Glutamatergic neuron (in vitro differentiated cells): ENCODE measurements at regions not wholly inside any gene's neighbourhood (a gene's known extent, or its start where the extent isn't known, plus 50 kb on each side); places are given as distances from the start of the nearest gene placed in this dataset.
"Not testable (repeated sequence)": the region's sequence is repeated elsewhere in the genome, so short reads cannot be mapped to it uniquely, and the experiment has no call there.

Experiments
- DNase-seq: peaks from one replicate; pipeline ENCODE4 v3.0.0; 2022
- H3K27ac Mint-ChIP-seq: one replicate; pipeline ENCODE4 v1.8.0; 2020; ENCODE audit warnings: mild to moderate bottlenecking, mixed read lengths, inconsistent platforms; ENCODE audit not compliant: unreplicated experiment
- H3K27me3 Mint-ChIP-seq: one replicate; pipeline ENCODE4 v1.8.0; 2020; ENCODE audit warnings: mild to moderate bottlenecking, moderate library complexity, mixed read lengths, inconsistent platforms; ENCODE audit not compliant: unreplicated experiment
- H3K36me3 Mint-ChIP-seq: one replicate; pipeline ENCODE4 v1.8.0; 2020; ENCODE audit warnings: mild to moderate bottlenecking, mixed read lengths, inconsistent platforms; ENCODE audit not compliant: unreplicated experiment
- H3K4me1 Mint-ChIP-seq: one replicate; pipeline ENCODE4 v1.8.0; 2020; ENCODE audit warnings: mild to moderate bottlenecking, low read depth, mixed read lengths, inconsistent platforms; ENCODE audit not compliant: unreplicated experiment
- H3K4me3 Mint-ChIP-seq: one replicate; pipeline ENCODE4 v1.8.0; 2020; ENCODE audit warnings: mild to moderate bottlenecking, mixed read lengths, inconsistent platforms; ENCODE audit not compliant: unreplicated experiment
- H3K9me3 Mint-ChIP-seq: one replicate; pipeline ENCODE4 v1.8.0; 2020; ENCODE audit warnings: mild to moderate bottlenecking, moderate library complexity, mixed read lengths, inconsistent platforms; ENCODE audit not compliant: unreplicated experiment
- CTCF ChIP-seq: fragments of 200-600 bp; sonication (generic); IDR thresholded peaks from one replicate; pipeline ENCODE4 v1.5.0; 2021; ENCODE audit not compliant: partially characterized antibody, unreplicated experiment

GRCh38 chr3:34508732-34509131 is 710.3 kb downstream of the PDCD6IP start:
- Mint-ChIP-seq H3K4me3 (no peak overlapping the region), H3K36me3 (no peaks in the 10 kb centered on the region), H3K9me3 (no peaks in the 10 kb centered on the region), H3K4me1 (no peaks in the 10 kb centered on the region), H3K27ac (no peak overlapping the region), H3K27me3 (no peaks in the 10 kb centered on the region)
- no peak for TF ChIP-seq CTCF
- no peak for DNase-seq

- no peak for TF ChIP-seq CTCF
- Mint-ChIP-seq H3K27ac (no peak overlapping the region), H3K4me3 (no peak overlapping the region), H3K9me3 (no peaks in the 10 kb centered on the region), H3K36me3 (no peaks in the 10 kb centered on the region), H3K4me1 (no peaks in the 10 kb centered on the region), H3K27me3 (no peaks in the 10 kb centered on the region)
- no peak for DNase-seq
These were observed 713.5 kb downstream of the PDCD6IP start for GRCh38 chr3:34511891-34512290.

GRCh38 chr3:34519008-34519407 is 720.6 kb downstream of the PDCD6IP start:
- H3K9me3 Mint-ChIP-seq, H3K4me1 Mint-ChIP-seq, H3K4me3 Mint-ChIP-seq, H3K27ac Mint-ChIP-seq, H3K27me3 Mint-ChIP-seq, H3K36me3 Mint-ChIP-seq, DNase-seq: not testable (repeated sequence)

GRCh38 chr3:34531156-34531555 is 732.7 kb downstream of the PDCD6IP start:
- DNase-seq, result no peak
- Mint-ChIP-seq H3K9me3 (no peaks in the 10 kb centered on the region), H3K27ac (no peak overlapping the region), H3K27me3 (peaks cover 2% of the 10 kb centered on the region), H3K4me3 (no peak overlapping the region), H3K36me3 (no peaks in the 10 kb centered on the region), H3K4me1 (no peaks in the 10 kb centered on the region)
- TF ChIP-seq CTCF, result no peak

GRCh38 chr3:34533451-34533850 is 735.0 kb downstream of the PDCD6IP start:
- H3K27me3 Mint-ChIP-seq, result peaks cover 1% of the 10 kb centered on the region
- DNase-seq, result no peak
- H3K4me1 Mint-ChIP-seq, result no peaks in the 10 kb centered on the region
- no peaks in the 10 kb centered on the region for H3K9me3 Mint-ChIP-seq
- no peaks in the 10 kb centered on the region for H3K36me3 Mint-ChIP-seq
- H3K4me3 Mint-ChIP-seq, result no peak overlapping the region
- no peak overlapping the region for H3K27ac Mint-ChIP-seq
- no peak for TF ChIP-seq CTCF

GRCh38 chr3:34534013-34534412 is 735.6 kb downstream of the PDCD6IP start:
- no peaks in the 10 kb centered on the region for H3K27me3 Mint-ChIP-seq
- H3K9me3 Mint-ChIP-seq, result no peaks in the 10 kb centered on the region
- H3K36me3 Mint-ChIP-seq, result no peaks in the 10 kb centered on the region
- TF ChIP-seq CTCF, result no peak
- H3K4me1 Mint-ChIP-seq, result no peaks in the 10 kb centered on the region
- no peak overlapping the region for H3K27ac Mint-ChIP-seq
- no peak overlapping the region for H3K4me3 Mint-ChIP-seq
- no peak for DNase-seq
